ENCODE measurements at regions not wholly inside any gene's neighbourhood (a gene's known extent, or its start where the extent isn't known, plus 50 kb on each side); places are given as distances from the start of the nearest gene placed in this dataset.
A peak's percentile ranks its signal among the peaks of the same experiment; 100 is the strongest.
"Not testable (repeated sequence)": the region's sequence is repeated elsewhere in the genome, so short reads cannot be mapped to it uniquely, and the experiment has no call there.

DNA sequence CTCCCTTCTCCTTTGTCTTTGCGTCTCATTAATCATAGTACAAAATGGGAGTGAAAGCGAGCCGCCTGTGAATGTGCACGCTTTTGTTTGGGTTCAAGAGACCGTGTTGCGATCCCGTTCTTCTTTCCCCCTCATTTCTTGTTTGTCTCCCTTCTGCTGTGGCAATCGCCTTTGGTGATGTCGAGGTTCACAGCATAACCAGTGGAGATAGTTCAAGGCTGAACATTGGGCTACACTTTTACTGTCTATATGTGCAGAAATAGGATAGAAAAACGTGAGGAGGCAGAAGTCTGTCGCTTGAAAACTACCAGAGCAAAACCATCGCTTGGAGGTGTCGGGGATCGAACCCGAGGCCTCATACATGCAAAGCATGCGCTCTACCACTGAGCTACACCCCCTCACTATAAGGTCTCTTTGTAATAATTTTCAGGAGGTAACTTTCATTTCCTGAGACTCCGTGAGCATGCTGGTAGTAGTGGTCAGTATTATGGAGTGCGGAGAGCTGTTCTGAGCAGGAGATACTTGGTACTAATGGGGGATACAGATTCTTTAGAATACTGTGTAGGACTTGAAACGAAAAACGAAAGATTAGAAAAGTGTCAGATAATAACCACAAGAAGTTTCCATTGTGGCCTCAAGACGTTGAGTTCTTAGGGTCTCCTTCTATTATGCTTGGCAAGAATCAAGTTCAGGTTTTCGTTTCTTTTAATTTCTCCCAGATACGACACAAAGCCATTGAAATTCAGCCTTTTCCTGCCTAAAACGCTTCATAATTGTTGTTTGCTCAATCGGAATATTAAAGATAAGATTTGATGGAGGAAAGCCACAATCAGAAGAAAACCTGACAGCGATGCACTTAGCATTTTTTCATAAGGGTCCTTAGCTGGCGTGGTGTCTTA, 106.6 kb downstream of the TRIM27 start:
- DNase-seq (ENCODE audit: low read depth): peak; percentile 74
- TF ChIP-seq, protein P1, sequence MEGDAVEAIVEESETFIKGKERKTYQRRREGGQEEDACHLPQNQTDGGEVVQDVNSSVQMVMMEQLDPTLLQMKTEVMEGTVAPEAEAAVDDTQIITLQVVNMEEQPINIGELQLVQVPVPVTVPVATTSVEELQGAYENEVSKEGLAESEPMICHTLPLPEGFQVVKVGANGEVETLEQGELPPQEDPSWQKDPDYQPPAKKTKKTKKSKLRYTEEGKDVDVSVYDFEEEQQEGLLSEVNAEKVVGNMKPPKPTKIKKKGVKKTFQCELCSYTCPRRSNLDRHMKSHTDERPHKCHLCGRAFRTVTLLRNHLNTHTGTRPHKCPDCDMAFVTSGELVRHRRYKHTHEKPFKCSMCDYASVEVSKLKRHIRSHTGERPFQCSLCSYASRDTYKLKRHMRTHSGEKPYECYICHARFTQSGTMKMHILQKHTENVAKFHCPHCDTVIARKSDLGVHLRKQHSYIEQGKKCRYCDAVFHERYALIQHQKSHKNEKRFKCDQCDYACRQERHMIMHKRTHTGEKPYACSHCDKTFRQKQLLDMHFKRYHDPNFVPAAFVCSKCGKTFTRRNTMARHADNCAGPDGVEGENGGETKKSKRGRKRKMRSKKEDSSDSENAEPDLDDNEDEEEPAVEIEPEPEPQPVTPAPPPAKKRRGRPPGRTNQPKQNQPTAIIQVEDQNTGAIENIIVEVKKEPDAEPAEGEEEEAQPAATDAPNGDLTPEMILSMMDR (IDR thresholded peaks at IDR 0.05; ENCODE audit: insufficient read depth, low read length): no peak
- H3K4me3 ChIP-seq (ENCODE audit: low read depth, low read length): peak overlapping the region; percentile 13

DNA sequence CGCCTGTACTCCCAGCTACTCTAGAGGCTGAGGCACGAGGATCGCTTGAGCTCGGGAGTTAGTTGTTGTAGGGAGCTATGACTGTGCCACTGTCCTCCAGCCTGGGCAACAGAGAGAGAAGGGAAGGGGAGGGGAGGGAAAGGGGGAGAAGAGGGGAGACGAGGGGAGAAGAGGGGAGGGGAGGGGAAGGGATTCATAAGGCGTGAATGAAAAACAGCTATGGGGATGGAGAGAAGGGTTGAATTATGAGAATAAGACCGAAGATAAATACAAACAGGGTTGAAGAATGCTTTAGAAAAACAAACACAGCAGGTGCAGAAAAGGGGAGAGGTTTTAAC, 106.0 kb downstream of the TRIM27 start:
- TF ChIP-seq, protein P1 (IDR thresholded peaks at IDR 0.05; ENCODE audit: insufficient read depth, low read length): no peak
- H3K4me3 ChIP-seq (ENCODE audit: low read depth, low read length): no peak overlapping the region
- no peak for DNase-seq (ENCODE audit: low read depth)

DNA sequence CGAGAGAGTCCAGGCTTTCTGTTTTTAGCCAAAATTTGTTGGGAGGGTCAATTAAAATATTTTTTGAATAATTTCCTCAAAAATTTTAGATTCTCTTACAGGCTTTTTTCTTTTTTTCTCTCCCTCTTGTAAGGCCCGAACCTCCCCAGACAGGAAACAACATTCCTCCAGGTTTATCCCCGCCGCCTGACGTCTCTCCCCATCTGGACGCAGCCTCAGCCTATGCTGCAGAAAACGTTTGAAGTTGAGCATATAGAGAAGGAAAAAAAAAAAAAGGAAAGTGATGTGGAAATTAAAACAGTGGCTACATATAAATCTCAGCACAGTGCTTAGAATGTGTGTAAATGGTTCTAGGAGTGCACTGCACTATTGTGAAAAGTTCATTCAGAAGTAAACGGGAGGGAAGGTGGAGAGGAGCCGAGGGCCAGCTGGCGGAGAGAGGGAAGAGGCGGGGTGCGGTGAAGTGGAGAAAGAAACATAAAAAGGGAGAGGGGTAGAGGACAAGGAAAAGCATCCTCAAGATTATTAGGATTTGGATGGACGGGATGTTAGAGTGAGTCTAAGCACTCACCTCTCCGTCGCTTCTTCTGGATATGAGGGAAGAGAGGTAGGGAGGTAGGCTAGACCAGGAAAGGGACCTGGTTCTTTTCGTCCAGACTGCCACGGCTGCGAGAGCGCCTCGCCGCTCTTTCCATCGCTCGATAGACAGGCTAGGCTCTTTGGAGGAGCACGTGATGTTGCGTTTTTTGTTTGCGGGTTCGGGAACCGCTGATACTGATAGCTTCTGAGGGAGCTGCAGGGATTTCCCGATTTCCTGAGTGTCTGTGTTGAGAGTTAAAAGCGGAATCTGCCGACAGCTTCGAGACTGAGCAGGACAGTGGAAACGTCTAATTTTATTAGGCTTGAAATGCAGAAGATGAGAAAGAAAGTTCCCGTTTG, 98.7 kb downstream of the TRIM27 start:
- DNase-seq (ENCODE audit: low read depth): no peak
- peak overlapping the region; percentile 35 for H3K4me3 ChIP-seq (ENCODE audit: low read depth, low read length)
- TF ChIP-seq, protein P1 (IDR thresholded peaks at IDR 0.05; ENCODE audit: insufficient read depth, low read length): no peak

DNA sequence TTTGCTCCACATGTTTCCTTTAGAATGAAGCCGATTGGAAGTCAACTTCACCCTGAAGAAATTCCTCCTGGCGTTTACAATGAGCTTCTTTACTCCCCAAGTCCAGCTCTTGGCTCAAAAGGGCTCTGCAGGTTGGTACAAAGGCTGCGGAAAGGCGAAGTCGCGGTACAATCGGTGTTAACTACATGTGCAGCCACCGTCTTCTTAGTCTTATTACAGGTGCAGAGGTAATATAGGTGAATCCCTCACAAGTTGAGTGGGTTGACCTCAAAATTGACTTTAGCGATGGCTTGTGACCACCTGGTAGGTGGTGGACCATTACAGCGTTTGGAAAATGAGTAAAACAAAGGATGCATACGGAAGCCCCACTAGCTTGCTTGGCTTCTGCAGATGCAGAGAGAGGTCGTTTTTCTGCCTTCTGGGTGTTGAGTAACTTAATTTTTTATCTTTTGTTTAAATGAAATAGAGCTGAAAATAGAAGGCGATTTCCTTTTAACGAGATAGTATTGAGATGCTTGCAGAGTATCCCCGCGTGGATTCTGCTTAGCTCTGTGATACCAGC, 98.0 kb downstream of the TRIM27 start:
- TF ChIP-seq, protein P1 (IDR thresholded peaks at IDR 0.05; ENCODE audit: insufficient read depth, low read length): no peak
- DNase-seq (ENCODE audit: low read depth): no peak
- no peak overlapping the region for H3K4me3 ChIP-seq (ENCODE audit: low read depth, low read length)

DNA sequence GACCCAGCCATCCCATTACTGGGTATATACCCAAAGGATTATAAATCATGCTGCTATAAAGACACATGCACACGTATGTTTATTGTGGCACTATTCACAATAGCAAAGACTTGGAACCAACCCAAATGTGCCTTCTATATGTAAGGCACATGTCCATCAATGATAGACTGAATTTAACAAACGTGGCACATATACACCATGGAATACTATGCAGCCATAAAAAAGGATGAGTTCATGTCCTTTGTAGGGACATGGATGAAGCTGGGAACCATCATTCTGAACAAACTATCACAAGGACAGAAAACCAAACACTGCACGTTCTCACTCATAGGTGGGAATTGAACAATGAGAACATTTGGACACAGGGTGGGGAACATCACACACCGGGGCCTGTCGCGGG, 92.1 kb downstream of the TRIM27 start:
- H3K4me3 ChIP-seq (ENCODE audit: low read depth, low read length); DNase-seq (ENCODE audit: low read depth): not testable (repeated sequence)

DNA sequence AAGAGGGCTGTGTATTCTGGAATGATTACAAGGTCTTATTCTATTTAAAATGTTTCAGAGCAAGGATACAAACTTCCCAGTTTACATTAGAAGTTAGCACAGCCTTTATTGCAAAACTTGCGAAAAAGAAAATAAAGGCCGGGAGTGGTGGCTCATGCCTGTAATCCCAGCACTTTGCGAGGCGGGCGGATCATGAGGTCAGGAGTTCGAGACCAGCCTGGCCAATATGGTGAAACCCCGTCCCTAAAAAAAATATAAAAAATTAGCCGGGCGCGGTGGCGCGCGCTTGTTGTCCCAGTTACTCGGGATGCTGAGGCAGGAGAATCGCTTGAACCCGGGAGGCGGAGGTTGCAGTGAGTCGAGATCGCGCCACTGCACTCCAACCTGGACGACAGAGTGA, 87.1 kb downstream of the TRIM27 start:
- DNase-seq (ENCODE audit: low read depth); H3K4me3 ChIP-seq (ENCODE audit: low read depth, low read length): not testable (repeated sequence)

DNA sequence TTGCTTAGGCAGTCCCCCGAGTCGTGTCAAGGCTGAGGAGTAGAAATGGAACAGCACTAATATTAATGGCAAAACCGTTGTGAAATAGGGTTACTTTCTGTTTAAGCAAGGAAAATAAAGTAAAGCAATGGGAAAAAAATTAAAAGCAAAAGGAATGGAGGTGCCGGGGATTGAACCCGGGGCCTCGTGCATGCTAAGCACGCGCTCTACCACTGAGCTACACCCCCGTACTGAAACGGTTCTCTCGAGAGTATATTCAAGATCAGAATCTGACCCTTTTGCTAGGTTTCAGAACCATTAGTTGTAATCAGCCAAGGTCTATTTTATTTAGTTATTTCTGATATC, 85.5 kb downstream of the TRIM27 start:
- TF ChIP-seq, protein P1 (IDR thresholded peaks at IDR 0.05; ENCODE audit: insufficient read depth, low read length): no peak
- H3K4me3 ChIP-seq (ENCODE audit: low read depth, low read length): peak overlapping the region; percentile 81
- DNase-seq (ENCODE audit: low read depth): peak; percentile 84
